GM08714 (cell line): ENCODE measurements at regions not wholly inside any gene's neighbourhood (a gene's known extent, or its start where the extent isn't known, plus 50 kb on each side); places are given as distances from the start of the nearest gene placed in this dataset.
A peak's percentile ranks its signal among the peaks of the same experiment; 100 is the strongest.
"Not testable (repeated sequence)": the region's sequence is repeated elsewhere in the genome, so short reads cannot be mapped to it uniquely, and the experiment has no call there.

Experiments
- H3K4me3 ChIP-seq: fragments of 200-500 bp; sonication (Bioruptor generic); 2 replicates; pipeline ENCODE4 v1.5.1; 2014; ENCODE audit warnings: mild to moderate bottlenecking, low read length, inconsistent platforms
- ZNF274 ChIP-seq: IDR thresholded peaks from 2 replicates; pipeline ENCODE4 v1.6.1; 2012; ENCODE audit warnings: mild to moderate bottlenecking, low read depth, low read length

- no peak for TF ChIP-seq ZNF274
- H3K4me3 ChIP-seq = peak overlapping the region; percentile 50; the same call in 1 of the 2 replicates
These were observed 201.2 kb downstream of the SATB1 start for GRCh38 chr3:18223974-18224373.

GRCh38 chr3:18223571-18223970, 201.6 kb downstream of the SATB1 start:
- no peak overlapping the region for H3K4me3 ChIP-seq

GRCh38 chr3:18222686-18223085, 202.5 kb downstream of the SATB1 start:
- TF ChIP-seq ZNF274 = no peak
- no peak overlapping the region for H3K4me3 ChIP-seq

More at GRCh38 chr3:18223571-18223970, 201.6 kb downstream of the SATB1 start:
- TF ChIP-seq ZNF274 = no peak

- H3K4me3 ChIP-seq = no peak overlapping the region
- no peak for TF ChIP-seq ZNF274
These were observed 207.5 kb downstream of the SATB1 start for GRCh38 chr3:18217507-18218174.

GRCh38 chr3:18216996-18217395, 208.1 kb downstream of the SATB1 start:
- TF ChIP-seq ZNF274 = no peak
- no peak overlapping the region for H3K4me3 ChIP-seq

- no peak overlapping the region for H3K4me3 ChIP-seq
- no peak for TF ChIP-seq ZNF274
These were observed 209.5 kb downstream of the SATB1 start for GRCh38 chr3:18215639-18216038.

GRCh38 chr3:18211116-18211515, 214.0 kb downstream of the SATB1 start:
- no peak overlapping the region for H3K4me3 ChIP-seq

GRCh38 chr3:18208856-18209255, 216.3 kb downstream of the SATB1 start:
- TF ChIP-seq ZNF274 = no peak

More at GRCh38 chr3:18211116-18211515, 214.0 kb downstream of the SATB1 start:
- TF ChIP-seq ZNF274 = no peak

GRCh38 chr3:18208091-18208490, 217.0 kb downstream of the SATB1 start:
- TF ChIP-seq ZNF274 = no peak

More at GRCh38 chr3:18208856-18209255, 216.3 kb downstream of the SATB1 start:
- no peak overlapping the region for H3K4me3 ChIP-seq

GRCh38 chr3:18207226-18207625, 217.9 kb downstream of the SATB1 start:
- no peak overlapping the region for H3K4me3 ChIP-seq
- no peak for TF ChIP-seq ZNF274

More at GRCh38 chr3:18208091-18208490, 217.0 kb downstream of the SATB1 start:
- H3K4me3 ChIP-seq = no peak overlapping the region

GRCh38 chr3:18205701-18206100, 219.4 kb downstream of the SATB1 start:
- H3K4me3 ChIP-seq = not testable (repeated sequence)

- no peak for TF ChIP-seq ZNF274
- H3K4me3 ChIP-seq = no peak overlapping the region
These were observed 223.8 kb downstream of the SATB1 start for GRCh38 chr3:18201315-18201714.

- no peak overlapping the region for H3K4me3 ChIP-seq
- TF ChIP-seq ZNF274 = no peak
These were observed 225.4 kb downstream of the SATB1 start for GRCh38 chr3:18199757-18200156.

GRCh38 chr3:18195836-18196235, 229.3 kb downstream of the SATB1 start:
- H3K4me3 ChIP-seq = no peak overlapping the region
- no peak for TF ChIP-seq ZNF274

- H3K4me3 ChIP-seq = no peak overlapping the region
- TF ChIP-seq ZNF274 = no peak
These were observed 230.7 kb downstream of the SATB1 start for GRCh38 chr3:18194431-18194830.

GRCh38 chr3:18190646-18191045, 234.5 kb downstream of the SATB1 start:
- no peak overlapping the region for H3K4me3 ChIP-seq
- TF ChIP-seq ZNF274 = no peak
